Keratinocyte (primary cell): ENCODE measurements at regions not wholly inside any gene's neighbourhood (a gene's known extent, or its start where the extent isn't known, plus 50 kb on each side); places are given as distances from the start of the nearest gene placed in this dataset.

ENCODE experiments used
- DNase-seq: peaks from one replicate; pipeline ENCODE4 v3.0.0-alpha.2; 2011; ENCODE audit warnings: low read depth, missing footprints, low spot score
- FAIRE-seq: peaks from 2 replicates; lab custom pipeline; 2011; peaks lifted over from hg19 to GRCh38; lab: Jason Lieb, UNC
- H2AFZ ChIP-seq: 2 replicates; pipeline ENCODE4 v1.6.0; 2012; ENCODE audit warnings: low read length, control low read depth, inconsistent platforms; ENCODE audit not compliant: control insufficient read depth
- H3K27ac ChIP-seq: 2 replicates; pipeline ENCODE4 v1.5.1; 2011; ENCODE audit warnings: low read length; ENCODE audit not compliant: control insufficient read depth, insufficient read depth
- H3K27me3 ChIP-seq: 3 replicates; pipeline ENCODE4 v1.6.0; 2011; ENCODE audit warnings: low read length; ENCODE audit not compliant: control insufficient read depth, insufficient read depth; ENCODE audit errors: extremely low read depth
- H3K36me3 ChIP-seq, 2 experiments: 2 replicates in 1 of 2; 3 replicates in 1 of 2; pipeline ENCODE4 v1.5.1; 2011; ENCODE audit warnings: low read length in 2 of 2, mild to moderate bottlenecking in 1 of 2; ENCODE audit not compliant: control insufficient read depth in 2 of 2, insufficient read depth in 2 of 2; ENCODE audit errors: extremely low read depth in 1 of 2
- H3K4me1 ChIP-seq: 3 replicates; pipeline ENCODE4 v1.5.1; 2011; ENCODE audit warnings: low read length; ENCODE audit not compliant: control insufficient read depth, insufficient read depth; ENCODE audit errors: extremely low read depth
- H3K4me2 ChIP-seq: 3 replicates; pipeline ENCODE4 v1.6.0; 2011; ENCODE audit warnings: low read depth, low read length; ENCODE audit not compliant: control insufficient read depth, insufficient read depth; ENCODE audit errors: extremely low read depth
- H3K4me3 ChIP-seq, 3 experiments: fragments of 200-600 bp in 1 of 3; sonication (generic) in 1 of 3; 2 replicates in 2 of 3; 3 replicates in 1 of 3; pipeline ENCODE4 v1.5.1; 2011 to 2016; ENCODE audit warnings: low read length in 3 of 3, mild to moderate bottlenecking in 3 of 3, control low read depth in 2 of 3, inconsistent platforms in 1 of 3, low read depth in 1 of 3, mixed read lengths in 1 of 3, mixed run types in 1 of 3, moderate library complexity in 1 of 3; ENCODE audit not compliant: control insufficient read depth in 2 of 3, insufficient read depth in 2 of 3; ENCODE audit errors: extremely low read depth in 1 of 3
- H3K79me2 ChIP-seq: 2 replicates; pipeline ENCODE4 v1.6.0; 2012; ENCODE audit warnings: low read length; ENCODE audit not compliant: control insufficient read depth, insufficient read depth
- H3K9ac ChIP-seq: 3 replicates; pipeline ENCODE4 v1.6.0; 2011; ENCODE audit warnings: low read length; ENCODE audit not compliant: control insufficient read depth, insufficient read depth; ENCODE audit errors: extremely low read depth
- H3K9me1 ChIP-seq: 3 replicates; pipeline ENCODE4 v1.6.0; 2011; ENCODE audit warnings: low read length; ENCODE audit not compliant: control insufficient read depth, insufficient read depth; ENCODE audit errors: extremely low read depth
- H3K9me3 ChIP-seq: 2 replicates; pipeline ENCODE4 v1.5.1; 2012; ENCODE audit warnings: low read depth, low read length; ENCODE audit not compliant: control insufficient read depth
- H4K20me1 ChIP-seq: 3 replicates; pipeline ENCODE4 v1.6.0; 2011; ENCODE audit warnings: low read length; ENCODE audit not compliant: control insufficient read depth, insufficient read depth; ENCODE audit errors: extremely low read depth
- EZH2 ChIP-seq: IDR thresholded peaks from one replicate; pipeline ENCODE4 v1.6.1; 2012; ENCODE audit warnings: inconsistent platforms, mild to moderate bottlenecking, low read length, moderate library complexity
- dilution Hi-C: fragments of 300-500 bp; cut with MboI; formaldehyde crosslinking; loops from one replicate; pipeline ENCODE4 v1.7.0; 2020; ENCODE audit warnings: low sequenced_read_pairs; ENCODE audit not compliant: extremely low pct_ligation_motif_present
- TF ChIP-seq, protein P1 (sequence below), 3 experiments: IDR thresholded peaks in 1 of 3; conservative IDR thresholded peaks in 1 of 3; optimal IDR thresholded peaks in 1 of 3; 2 replicates in 2 of 3; 3 replicates in 1 of 3; pipeline versions ENCODE3 to v1.5.1; 2011; ENCODE audit warnings: low read length in 3 of 3, mild to moderate bottlenecking in 3 of 3, moderate library complexity in 2 of 3, control low read depth in 1 of 3, inconsistent platforms in 1 of 3; ENCODE audit not compliant: insufficient read depth in 2 of 3; ENCODE audit errors: extremely low read depth in 1 of 3

DNA sequence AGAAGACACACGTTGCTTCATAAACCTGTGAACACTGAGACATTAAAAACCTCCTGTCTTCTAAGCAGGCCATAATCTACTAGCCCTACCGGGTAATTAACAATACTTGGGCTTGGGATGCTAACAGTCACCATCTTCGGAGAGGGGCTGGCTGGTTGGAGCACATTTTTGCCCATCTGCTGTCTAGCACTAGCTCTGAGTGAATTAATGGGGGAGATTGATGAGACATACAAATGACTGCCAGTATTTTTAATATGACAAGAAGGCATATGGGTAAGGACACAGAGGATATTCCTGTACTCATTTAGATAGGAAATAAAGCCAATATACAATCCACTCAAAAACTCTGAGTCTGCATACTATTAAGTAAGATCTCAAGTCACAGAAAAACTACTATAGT lies 651.6 kb upstream of the SOX11 start:
- dilution Hi-C loops = no loop called here
- FAIRE-seq (no peak), DNase-seq (no peak)
- Histone ChIP-seq H3K4me1 (no peaks in the 10 kb centered on the region), H2AFZ (no peak overlapping the region), H3K27ac (no peak overlapping the region), H3K79me2 (no peaks in the 10 kb centered on the region), H3K27me3 (no peaks in the 10 kb centered on the region), H3K36me3 (no peaks in the 10 kb centered on the region), H3K9me1 (no peaks in the 10 kb centered on the region), H4K20me1 (no peaks in the 10 kb centered on the region), H3K4me3 (no peak overlapping the region), H3K9me3 (no peaks in the 10 kb centered on the region), H3K9ac (no peak overlapping the region), H3K4me2 (no peak overlapping the region)
- no peak for TF ChIP-seq EZH2
- TF ChIP-seq, protein P1, sequence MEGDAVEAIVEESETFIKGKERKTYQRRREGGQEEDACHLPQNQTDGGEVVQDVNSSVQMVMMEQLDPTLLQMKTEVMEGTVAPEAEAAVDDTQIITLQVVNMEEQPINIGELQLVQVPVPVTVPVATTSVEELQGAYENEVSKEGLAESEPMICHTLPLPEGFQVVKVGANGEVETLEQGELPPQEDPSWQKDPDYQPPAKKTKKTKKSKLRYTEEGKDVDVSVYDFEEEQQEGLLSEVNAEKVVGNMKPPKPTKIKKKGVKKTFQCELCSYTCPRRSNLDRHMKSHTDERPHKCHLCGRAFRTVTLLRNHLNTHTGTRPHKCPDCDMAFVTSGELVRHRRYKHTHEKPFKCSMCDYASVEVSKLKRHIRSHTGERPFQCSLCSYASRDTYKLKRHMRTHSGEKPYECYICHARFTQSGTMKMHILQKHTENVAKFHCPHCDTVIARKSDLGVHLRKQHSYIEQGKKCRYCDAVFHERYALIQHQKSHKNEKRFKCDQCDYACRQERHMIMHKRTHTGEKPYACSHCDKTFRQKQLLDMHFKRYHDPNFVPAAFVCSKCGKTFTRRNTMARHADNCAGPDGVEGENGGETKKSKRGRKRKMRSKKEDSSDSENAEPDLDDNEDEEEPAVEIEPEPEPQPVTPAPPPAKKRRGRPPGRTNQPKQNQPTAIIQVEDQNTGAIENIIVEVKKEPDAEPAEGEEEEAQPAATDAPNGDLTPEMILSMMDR (optimal IDR thresholded peaks at IDR 0.05 in 1 of 3, IDR thresholded peaks at IDR 0.05 in 1 of 3, conservative IDR thresholded peaks at IDR 0.05 in 1 of 3; ENCODE audit: extremely low read depth in 1 of 3, insufficient read depth in 2 of 3, low read length in 3 of 3) = no peak

DNA sequence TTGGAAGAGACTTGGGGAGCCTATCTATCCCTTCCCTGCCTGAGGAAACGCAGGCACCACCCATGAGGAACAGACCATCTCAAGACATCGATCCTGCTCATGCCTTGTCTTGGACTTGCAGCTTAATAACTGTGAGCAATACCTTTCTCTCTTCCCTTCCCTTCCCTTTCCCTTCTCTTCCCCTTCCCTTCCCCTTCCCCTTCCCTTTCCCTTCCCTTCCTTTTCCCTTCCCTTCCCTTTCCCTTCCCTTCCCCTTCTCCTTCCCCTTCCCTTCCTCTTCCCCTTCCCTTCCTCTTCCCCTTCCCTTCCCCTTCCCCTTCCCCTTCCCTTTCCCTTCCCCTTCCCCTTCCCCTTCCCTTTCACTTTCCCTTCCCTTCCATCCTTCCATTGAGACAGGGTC lies 650.7 kb upstream of the SOX11 start:
- FAIRE-seq (no peak), DNase-seq (no peak)
- Histone ChIP-seq H3K4me3 (no peak overlapping the region), H3K9me3 (no peaks in the 10 kb centered on the region), H4K20me1 (no peaks in the 10 kb centered on the region), H2AFZ (no peak overlapping the region), H3K36me3 (no peaks in the 10 kb centered on the region), H3K27me3 (no peaks in the 10 kb centered on the region), H3K27ac (no peak overlapping the region), H3K9ac (no peak overlapping the region), H3K4me2 (no peak overlapping the region), H3K9me1 (no peaks in the 10 kb centered on the region), H3K79me2 (no peaks in the 10 kb centered on the region), H3K4me1 (no peaks in the 10 kb centered on the region)
- dilution Hi-C loops = no loop called here
- no peak for TF ChIP-seq EZH2
- TF ChIP-seq, protein P1 (optimal IDR thresholded peaks at IDR 0.05 in 1 of 3, IDR thresholded peaks at IDR 0.05 in 1 of 3, conservative IDR thresholded peaks at IDR 0.05 in 1 of 3; ENCODE audit: extremely low read depth in 1 of 3, insufficient read depth in 2 of 3, low read length in 3 of 3) = no peak
